ENCODE measurements at regions not wholly inside any gene's neighbourhood (a gene's known extent, or its start where the extent isn't known, plus 50 kb on each side); places are given as distances from the start of the nearest gene placed in this dataset.
"Not testable (repeated sequence)": the region's sequence is repeated elsewhere in the genome, so short reads cannot be mapped to it uniquely, and the experiment has no call there.

- not testable (repeated sequence) for DNase-seq (ENCODE audit: low read depth)
These were observed 183.7 kb upstream of the AKAP13 start for GRCh38 chr15:85196697-85197096.

DNA sequence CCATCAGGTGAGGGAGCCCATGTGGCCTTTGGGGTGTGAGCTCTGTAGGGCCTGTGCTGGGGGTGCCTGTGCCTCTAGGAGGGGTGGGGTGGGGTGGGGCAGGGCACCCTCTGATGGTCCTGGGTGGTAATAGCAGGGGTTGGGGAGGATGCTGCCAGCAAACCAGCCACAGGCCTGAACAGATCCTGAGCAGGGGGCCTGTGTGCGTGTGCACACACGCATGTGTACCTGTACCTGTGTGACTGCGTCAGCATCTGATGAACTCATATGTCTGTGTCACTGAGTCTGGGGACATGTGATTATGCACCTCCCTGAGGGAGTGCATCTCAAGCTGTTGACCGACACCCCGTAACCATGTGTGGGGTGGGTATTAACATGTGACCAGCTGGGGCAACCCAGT lies 182.8 kb upstream of the AKAP13 start:
- DNase-seq (ENCODE audit: low read depth), result not testable (repeated sequence)

GRCh38 chr15:85198432-85198831 lies 182.0 kb upstream of the AKAP13 start:
- DNase-seq (ENCODE audit: low read depth), result not testable (repeated sequence)

DNA sequence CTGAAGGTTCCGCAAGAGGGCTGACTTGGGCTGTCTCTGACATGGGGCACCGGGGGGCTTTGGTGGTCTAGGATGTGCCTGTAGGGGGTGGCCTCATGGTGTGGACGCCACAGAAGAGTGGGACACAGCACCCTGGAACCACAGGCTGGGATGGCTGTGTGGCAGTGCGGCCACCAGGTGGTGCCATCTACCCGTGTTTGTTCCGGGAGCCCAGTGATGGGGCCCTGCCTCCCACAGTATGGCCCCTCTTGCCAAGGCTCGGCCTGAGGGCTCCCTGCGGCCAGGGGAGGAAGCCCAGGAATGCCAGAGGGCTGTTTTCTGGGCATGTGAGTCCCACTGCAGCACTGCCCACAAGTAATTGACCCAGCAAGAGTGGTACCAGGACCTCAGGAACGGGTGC lies 180.2 kb upstream of the AKAP13 start:
- not testable (repeated sequence) for DNase-seq (ENCODE audit: low read depth)

- not testable (repeated sequence) for DNase-seq (ENCODE audit: low read depth)
These were observed 179.1 kb upstream of the AKAP13 start for GRCh38 chr15:85201118-85201793.

- not testable (repeated sequence) for DNase-seq (ENCODE audit: low read depth)
These were observed 175.9 kb upstream of the AKAP13 start for GRCh38 chr15:85204481-85204880.

- not testable (repeated sequence) for DNase-seq (ENCODE audit: low read depth)
These were observed 146.5 kb upstream of the AKAP13 start for GRCh38 chr15:85233791-85234325.

DNA sequence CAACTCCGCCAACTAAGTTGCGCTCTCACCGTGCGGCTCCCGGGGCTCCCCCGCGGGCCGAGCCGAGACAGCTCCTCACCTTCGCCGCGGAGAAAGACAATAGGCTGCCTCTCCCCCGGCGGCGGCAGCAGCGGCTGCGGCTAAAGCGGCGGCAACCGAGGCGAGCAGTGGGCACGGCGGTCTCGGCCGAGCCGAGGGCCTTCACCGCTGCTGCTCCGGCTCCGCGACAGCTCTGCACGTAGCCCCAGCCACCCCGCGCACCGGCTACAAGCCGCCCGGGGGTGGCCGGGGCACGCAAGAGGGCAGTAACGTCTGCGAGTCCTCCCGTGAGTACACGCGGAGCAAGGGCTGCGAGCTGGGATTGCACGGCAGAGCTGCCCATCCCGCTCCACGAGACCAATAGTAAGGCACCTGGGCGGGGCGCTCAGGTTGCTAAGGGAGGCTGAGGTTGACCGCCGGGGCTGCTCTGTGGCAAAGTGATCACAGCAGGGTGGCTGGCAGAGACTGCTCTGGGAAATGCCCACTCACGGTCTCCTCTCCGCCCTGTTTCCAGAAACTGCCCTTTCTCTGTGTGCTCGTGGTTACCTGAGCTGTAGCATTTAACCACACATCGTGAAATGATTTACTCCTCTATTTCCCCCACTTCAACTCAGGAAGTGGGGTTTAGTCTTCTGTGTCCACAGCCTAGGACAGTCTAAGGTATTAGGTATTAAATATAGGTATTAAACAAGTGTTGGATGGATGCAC lies 145.8 kb upstream of the AKAP13 start:
- DNase-seq (ENCODE audit: low read depth), result not testable (repeated sequence)

DNA sequence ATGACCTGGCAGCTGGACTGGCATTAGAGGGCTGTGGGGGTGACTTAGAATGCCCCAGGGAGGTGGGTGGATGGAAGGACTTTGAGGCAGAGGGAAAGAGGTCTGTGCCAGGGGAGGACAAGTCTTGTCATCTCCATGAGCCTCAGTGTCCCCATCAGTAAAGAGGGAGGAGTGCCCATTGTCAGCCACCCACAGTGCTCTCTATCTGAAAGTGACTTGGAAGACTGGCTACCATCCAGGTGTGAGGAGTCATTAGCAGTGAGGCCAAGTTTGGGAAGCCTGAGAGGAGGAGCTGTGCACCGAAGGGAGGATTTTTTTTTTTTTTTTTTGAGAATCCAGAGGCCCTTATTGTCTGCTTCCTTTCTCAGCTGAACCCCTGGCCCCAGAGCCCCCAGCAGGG lies 136.3 kb upstream of the AKAP13 start:
- DNase-seq (ENCODE audit: low read depth), result not testable (repeated sequence)

GRCh38 chr15:85250938-85251542 lies 129.4 kb upstream of the AKAP13 start:
- not testable (repeated sequence) for DNase-seq (ENCODE audit: low read depth)

DNA sequence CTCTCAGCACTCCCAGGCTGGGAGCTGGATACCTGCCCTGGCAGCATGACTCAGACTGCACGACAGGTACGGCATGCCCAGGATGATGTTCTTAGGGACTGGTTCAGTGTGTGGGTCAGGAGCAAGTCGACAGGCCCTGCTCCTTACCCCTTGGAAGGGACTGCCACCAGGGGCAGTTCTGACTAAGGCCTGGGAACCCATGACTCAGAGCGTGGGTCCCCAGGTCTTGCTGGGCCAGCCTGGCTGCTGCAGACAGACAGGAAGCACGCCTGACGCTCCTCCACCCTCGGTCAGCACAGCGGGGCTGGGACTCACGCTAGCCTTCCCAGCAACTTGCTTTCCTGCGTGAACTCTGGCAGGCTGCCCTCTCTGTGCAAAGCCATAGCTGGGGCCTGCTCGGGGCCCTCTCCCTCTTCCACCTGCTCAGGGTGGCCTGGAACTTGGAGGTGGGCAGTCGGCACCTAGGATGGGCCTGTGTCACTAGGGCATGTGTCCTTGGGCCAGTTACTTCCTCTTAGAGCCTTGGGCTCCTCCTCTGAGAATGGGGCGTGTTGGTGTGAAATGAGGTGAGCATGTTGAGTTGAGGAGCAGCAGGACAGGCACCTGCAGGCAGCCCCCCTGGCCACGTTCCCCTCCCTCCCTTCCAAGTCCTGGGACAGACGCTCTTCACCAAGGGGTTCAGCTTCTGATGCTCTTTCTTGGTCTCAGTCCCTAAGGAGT lies 127.0 kb upstream of the AKAP13 start:
- not testable (repeated sequence) for DNase-seq (ENCODE audit: low read depth)

DNA sequence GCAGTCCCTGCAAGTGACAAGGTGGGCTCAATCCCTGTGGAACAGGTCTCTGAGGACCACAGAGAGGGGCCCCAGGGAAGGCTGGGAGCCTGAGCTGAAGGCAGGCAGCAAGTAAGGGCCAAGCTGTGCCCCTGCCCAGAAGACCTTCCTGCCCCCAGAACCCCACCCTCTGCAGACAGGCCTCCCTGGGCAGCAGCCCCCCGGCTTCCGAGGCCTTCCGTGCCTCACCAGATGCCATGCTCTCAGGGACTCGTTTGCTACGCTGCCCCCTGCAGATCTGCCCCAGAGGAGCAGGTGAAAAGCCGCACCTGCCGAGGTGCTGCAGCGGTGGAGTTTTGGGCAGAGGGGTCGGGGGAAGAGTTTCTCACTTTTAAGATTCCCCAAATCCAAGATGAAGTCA lies 125.4 kb upstream of the AKAP13 start:
- DNase-seq (ENCODE audit: low read depth), result not testable (repeated sequence)

- not testable (repeated sequence) for DNase-seq (ENCODE audit: low read depth)
These were observed 124.9 kb upstream of the AKAP13 start for GRCh38 chr15:85255502-85255901.

GRCh38 chr15:85256009-85256997 lies 124.1 kb upstream of the AKAP13 start:
- not testable (repeated sequence) for DNase-seq (ENCODE audit: low read depth)

- not testable (repeated sequence) for DNase-seq (ENCODE audit: low read depth)
These were observed 122.3 kb upstream of the AKAP13 start for GRCh38 chr15:85258062-85258445.

GRCh38 chr15:85258559-85259209 lies 121.7 kb upstream of the AKAP13 start:
- DNase-seq (ENCODE audit: low read depth), result not testable (repeated sequence)

- DNase-seq (ENCODE audit: low read depth), result not testable (repeated sequence)
These were observed 119.9 kb upstream of the AKAP13 start for GRCh38 chr15:85260526-85260925.

- DNase-seq (ENCODE audit: low read depth), result not testable (repeated sequence)
These were observed 117.8 kb upstream of the AKAP13 start for GRCh38 chr15:85262461-85263055.

DNA sequence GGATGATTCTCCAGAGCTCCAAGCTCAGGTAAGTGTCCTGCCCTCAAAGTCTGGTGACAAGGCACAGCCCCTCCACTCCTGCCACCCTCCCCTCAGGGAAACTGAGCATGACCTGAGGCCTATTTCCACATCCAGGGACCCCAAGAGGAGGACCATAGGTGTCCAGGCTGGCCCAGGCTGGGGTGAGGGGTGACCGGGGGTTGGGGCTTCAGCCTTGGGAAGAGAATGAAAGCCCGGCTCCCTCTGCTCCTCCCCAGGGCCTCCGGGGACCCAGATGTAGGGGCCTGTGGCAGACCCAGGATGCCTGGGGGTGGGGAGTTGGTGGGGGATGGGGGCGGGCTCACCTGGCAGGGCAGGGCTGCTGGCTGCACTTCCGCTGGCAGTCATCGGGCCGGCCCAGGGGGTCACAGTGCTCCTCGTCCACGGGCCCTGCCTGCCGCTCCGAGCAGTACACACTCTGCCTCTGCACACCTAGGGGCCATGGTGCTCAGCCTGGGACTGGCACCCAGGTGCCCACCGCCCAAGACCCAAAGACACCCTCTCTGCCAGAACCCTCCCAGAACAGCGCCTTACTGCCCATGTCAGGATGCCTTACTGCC lies 116.5 kb upstream of the AKAP13 start:
- DNase-seq (ENCODE audit: low read depth), result not testable (repeated sequence)
